Endodermal cell (in vitro differentiated cells): ENCODE measurements at regions not wholly inside any gene's neighbourhood (a gene's known extent, or its start where the extent isn't known, plus 50 kb on each side); places are given as distances from the start of the nearest gene placed in this dataset.

Experiments used
- DNase-seq: peaks from one replicate; pipeline ENCODE4 v3.0.0-alpha.2; 2017
- H3K27ac ChIP-seq: 2 replicates; pipeline ENCODE4 v1.5.1; 2013; ENCODE audit warnings: mild to moderate bottlenecking, low read depth, low read length, moderate library complexity
- H3K27me3 ChIP-seq: 2 replicates; pipeline ENCODE4 v1.6.1; 2013; ENCODE audit warnings: mild to moderate bottlenecking, low read length, moderate library complexity; ENCODE audit not compliant: insufficient read depth, control insufficient read depth, poor library complexity, severe bottlenecking
- H3K36me3 ChIP-seq: 2 replicates; pipeline ENCODE4 v1.7.0; 2013; ENCODE audit warnings: mild to moderate bottlenecking, low read length, moderate library complexity; ENCODE audit not compliant: control insufficient read depth, insufficient read depth
- H3K4me1 ChIP-seq: one replicate; pipeline ENCODE4 v1.7.0; 2013; ENCODE audit warnings: low read length; ENCODE audit not compliant: control insufficient read depth, insufficient read depth
- H3K4me3 ChIP-seq: 2 replicates; pipeline ENCODE4 v1.5.1; 2013; ENCODE audit warnings: mild to moderate bottlenecking, low read length, moderate library complexity
- H3K9ac ChIP-seq: 2 replicates; pipeline ENCODE4 v1.6.1; 2013; ENCODE audit warnings: mild to moderate bottlenecking, low read length, moderate library complexity; ENCODE audit not compliant: poor library complexity, severe bottlenecking; ENCODE audit errors: extremely low read depth
- H3K9me3 ChIP-seq: 2 replicates; pipeline ENCODE4 v1.6.1; 2013; ENCODE audit warnings: mild to moderate bottlenecking, low read length, moderate library complexity; ENCODE audit not compliant: control insufficient read depth
- H3K27ac Mint-ChIP-seq: 2 replicates; pipeline ENCODE4 v1.8.0; 2020; ENCODE audit warnings: mixed read lengths
- H3K27me3 Mint-ChIP-seq: 2 replicates; pipeline ENCODE4 v1.8.0; 2021; ENCODE audit warnings: mild to moderate bottlenecking, mixed read lengths; ENCODE audit not compliant: insufficient read depth
- H3K36me3 Mint-ChIP-seq: 2 replicates; pipeline ENCODE4 v1.8.0; 2020; ENCODE audit warnings: low read depth, mixed read lengths
- H3K4me1 Mint-ChIP-seq: 2 replicates; pipeline ENCODE4 v1.8.0; 2020; ENCODE audit warnings: mixed read lengths
- H3K4me3 Mint-ChIP-seq: 2 replicates; pipeline ENCODE4 v1.8.0; 2020; ENCODE audit warnings: mild to moderate bottlenecking, moderate library complexity, mixed read lengths
- H3K9me3 Mint-ChIP-seq: 2 replicates; pipeline ENCODE4 v1.8.0; 2020; ENCODE audit warnings: mild to moderate bottlenecking, mixed read lengths
- WGBS, 2 experiments: methylation state at CpG; one replicate each; pipeline versions ENCODE4 v1.1.5 to v1.1.7; 2013; ENCODE audit warnings: missing lambda C conversion rate in 2 of 2, mixed read lengths in 1 of 2; ENCODE audit not compliant: insufficient coverage in 1 of 2, insufficient read length in 1 of 2; 5-methylcytosine and 5-hydroxymethylcytosine counted together
- TF ChIP-seq, protein P1 (sequence below): fragments of 200-600 bp; sonication (generic); conservative IDR thresholded peaks from 2 replicates; pipeline ENCODE4 v1.5.0; 2021; ENCODE audit warnings: antibody characterized with exemption, mild to moderate bottlenecking

GRCh38 chr2:18898271-18898670, 308.9 kb upstream of the NT5C1B start:
- no peak overlapping the region for H3K4me3 Mint-ChIP-seq
- no peak for DNase-seq
- H3K4me1 Mint-ChIP-seq: peaks cover 35% of the 10 kb centered on the region
- peaks cover 6% of the 10 kb centered on the region for H3K27me3 Mint-ChIP-seq
- Histone ChIP-seq H3K4me3 (no peak overlapping the region), H3K4me1 (peaks cover 17% of the 10 kb centered on the region), H3K27ac (no peak overlapping the region), H3K36me3 (no peaks in the 10 kb centered on the region), H3K9ac (no peak overlapping the region), H3K27me3 (peaks cover 8% of the 10 kb centered on the region), H3K9me3 (no peaks in the 10 kb centered on the region)
- no peaks in the 10 kb centered on the region for H3K9me3 Mint-ChIP-seq
- TF ChIP-seq, protein P1, sequence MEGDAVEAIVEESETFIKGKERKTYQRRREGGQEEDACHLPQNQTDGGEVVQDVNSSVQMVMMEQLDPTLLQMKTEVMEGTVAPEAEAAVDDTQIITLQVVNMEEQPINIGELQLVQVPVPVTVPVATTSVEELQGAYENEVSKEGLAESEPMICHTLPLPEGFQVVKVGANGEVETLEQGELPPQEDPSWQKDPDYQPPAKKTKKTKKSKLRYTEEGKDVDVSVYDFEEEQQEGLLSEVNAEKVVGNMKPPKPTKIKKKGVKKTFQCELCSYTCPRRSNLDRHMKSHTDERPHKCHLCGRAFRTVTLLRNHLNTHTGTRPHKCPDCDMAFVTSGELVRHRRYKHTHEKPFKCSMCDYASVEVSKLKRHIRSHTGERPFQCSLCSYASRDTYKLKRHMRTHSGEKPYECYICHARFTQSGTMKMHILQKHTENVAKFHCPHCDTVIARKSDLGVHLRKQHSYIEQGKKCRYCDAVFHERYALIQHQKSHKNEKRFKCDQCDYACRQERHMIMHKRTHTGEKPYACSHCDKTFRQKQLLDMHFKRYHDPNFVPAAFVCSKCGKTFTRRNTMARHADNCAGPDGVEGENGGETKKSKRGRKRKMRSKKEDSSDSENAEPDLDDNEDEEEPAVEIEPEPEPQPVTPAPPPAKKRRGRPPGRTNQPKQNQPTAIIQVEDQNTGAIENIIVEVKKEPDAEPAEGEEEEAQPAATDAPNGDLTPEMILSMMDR: no peak
- H3K27ac Mint-ChIP-seq: no peak overlapping the region
- no peaks in the 10 kb centered on the region for H3K36me3 Mint-ChIP-seq

DNA sequence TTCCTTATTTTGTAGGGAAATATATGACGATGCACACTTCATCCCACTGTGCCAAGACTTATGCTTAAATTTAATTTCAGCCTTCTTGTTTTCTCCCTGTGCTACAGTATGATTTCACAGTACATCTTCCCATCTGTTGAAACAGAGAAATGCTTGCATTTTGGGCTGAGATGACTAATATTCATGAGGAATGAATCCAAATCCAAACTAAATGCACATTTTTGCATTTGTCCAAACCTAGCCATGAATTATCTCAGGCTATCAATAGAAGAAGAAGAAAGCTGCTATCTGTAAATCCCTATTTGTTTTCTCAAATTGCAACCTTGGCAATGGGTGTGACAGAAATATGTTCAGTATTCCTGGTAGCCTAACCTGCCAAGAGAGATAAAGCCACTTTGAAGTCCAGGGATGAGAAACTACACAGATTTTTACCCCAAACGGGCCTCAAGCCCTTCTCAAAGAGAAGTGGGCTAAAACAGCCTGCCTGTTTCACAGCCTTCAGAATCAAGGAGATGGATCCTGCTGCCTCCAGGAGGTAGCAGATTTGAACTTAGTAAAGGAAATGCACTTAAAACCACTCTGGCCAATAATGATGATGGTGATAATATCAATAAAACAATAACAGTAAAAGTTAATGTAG, 306.9 kb upstream of the NT5C1B start:
- WGBS, 2 experiments: 81 to 100% methylated on average over 1 to 2 of the region's 2 CpGs
- H3K9me3 ChIP-seq: no peaks in the 10 kb centered on the region
- Mint-ChIP-seq H3K27me3 (peaks cover 3% of the 10 kb centered on the region), H3K27ac (no peak overlapping the region), H3K4me1 (peaks cover 39% of the 10 kb centered on the region), H3K4me3 (no peak overlapping the region), H3K36me3 (no peaks in the 10 kb centered on the region), H3K9me3 (no peaks in the 10 kb centered on the region)
- H3K9ac ChIP-seq: no peak overlapping the region
- H3K27me3 ChIP-seq: peaks cover 8% of the 10 kb centered on the region
- DNase-seq: no peak
- H3K4me3 ChIP-seq: no peak overlapping the region
- TF ChIP-seq, protein P1: no peak
- no peaks in the 10 kb centered on the region for H3K36me3 ChIP-seq
- H3K4me1 ChIP-seq: peaks cover 17% of the 10 kb centered on the region
- H3K27ac ChIP-seq: no peak overlapping the region

DNA sequence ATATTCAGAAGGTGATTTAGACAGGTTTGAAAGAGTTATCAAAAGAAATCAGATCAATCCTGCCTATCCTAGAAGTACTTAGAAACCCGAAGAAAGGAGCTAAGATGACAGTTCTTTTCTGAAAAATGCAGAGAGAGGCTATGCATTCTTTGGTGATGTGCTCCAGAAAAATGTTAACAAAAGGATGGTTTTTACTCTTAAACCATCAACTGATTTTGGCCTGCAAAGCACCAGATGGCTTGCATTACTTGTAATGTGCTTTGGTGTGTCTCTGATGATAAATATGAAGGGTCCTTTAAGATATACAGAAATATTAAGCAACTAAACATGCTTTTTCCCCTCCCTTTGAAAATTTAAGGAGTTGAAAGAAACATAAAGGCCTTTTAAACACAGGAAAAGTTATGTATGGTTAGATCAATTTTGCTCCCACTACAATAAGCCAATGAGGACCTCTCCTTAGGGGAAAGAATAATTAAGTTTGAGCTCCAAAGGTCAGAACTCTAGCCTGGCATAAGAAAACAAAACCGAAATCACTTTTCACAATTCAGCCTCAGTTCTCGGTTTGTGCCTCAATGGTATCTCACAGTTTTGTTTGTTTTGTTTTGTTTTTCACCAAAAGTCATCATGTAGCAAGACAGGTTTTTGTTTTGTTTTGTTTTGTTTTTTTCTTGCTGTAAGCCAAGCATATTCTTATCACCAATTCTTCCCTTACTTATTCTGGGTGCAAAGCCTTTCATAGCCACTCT, 302.4 kb upstream of the NT5C1B start:
- Histone ChIP-seq H3K27me3 (no peaks in the 10 kb centered on the region), H3K36me3 (no peaks in the 10 kb centered on the region), H3K9me3 (no peaks in the 10 kb centered on the region), H3K4me3 (no peak overlapping the region), H3K27ac (no peak overlapping the region), H3K9ac (no peak overlapping the region), H3K4me1 (peaks cover 13% of the 10 kb centered on the region)
- Mint-ChIP-seq H3K27ac (no peak overlapping the region), H3K4me3 (no peak overlapping the region), H3K9me3 (no peaks in the 10 kb centered on the region), H3K36me3 (no peaks in the 10 kb centered on the region), H3K4me1 (peaks cover 34% of the 10 kb centered on the region), H3K27me3 (no peaks in the 10 kb centered on the region)
- no peak for DNase-seq
- 93 to 96% methylated on average over 3 of the region's 3 CpGs for WGBS, 2 experiments
- TF ChIP-seq, protein P1: no peak
